Astrocyte of the cerebellum (primary cell): ENCODE measurements at regions not wholly inside any gene's neighbourhood (a gene's known extent, or its start where the extent isn't known, plus 50 kb on each side); places are given as distances from the start of the nearest gene placed in this dataset.

Experiments used
- DNase-seq: peaks from one replicate; pipeline ENCODE4 v3.0.0-alpha.2; 2011; ENCODE audit warnings: low read depth
- H3K4me3 ChIP-seq: 2 replicates; pipeline ENCODE4 v1.5.1; 2011; ENCODE audit warnings: mild to moderate bottlenecking, low read depth, low read length, moderate library complexity
- in situ Hi-C: cut with HindIII; loops from 2 replicates; pipeline ENCODE4 v1.10.0; 2017; ENCODE audit warnings: low sequenced_read_pairs
- TF ChIP-seq, protein P1 (sequence below): IDR thresholded peaks from 2 replicates; pipeline ENCODE4 v1.5.1; 2012; ENCODE audit warnings: low read length, low read depth, moderate library complexity, mild to moderate bottlenecking; ENCODE audit errors: missing control alignments

DNA sequence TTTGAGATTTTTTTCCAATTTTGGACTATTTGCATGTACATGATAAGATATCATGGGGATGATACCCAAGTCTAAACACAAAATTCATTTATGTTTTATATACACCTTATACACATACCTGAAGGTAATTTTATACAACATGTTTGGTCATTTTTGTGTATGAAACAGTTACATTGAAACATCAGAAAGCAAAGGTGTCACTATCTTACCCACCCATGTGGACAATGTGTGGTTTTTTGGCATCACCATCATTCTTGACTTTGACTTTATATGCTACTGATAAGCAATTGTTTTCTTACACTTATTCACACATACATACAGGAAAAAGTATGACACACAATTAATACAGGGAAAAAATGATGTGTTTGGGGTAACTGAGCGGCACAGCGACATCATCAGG lies 51.0 kb upstream of the ACVR1 start:
- TF ChIP-seq, protein P1, sequence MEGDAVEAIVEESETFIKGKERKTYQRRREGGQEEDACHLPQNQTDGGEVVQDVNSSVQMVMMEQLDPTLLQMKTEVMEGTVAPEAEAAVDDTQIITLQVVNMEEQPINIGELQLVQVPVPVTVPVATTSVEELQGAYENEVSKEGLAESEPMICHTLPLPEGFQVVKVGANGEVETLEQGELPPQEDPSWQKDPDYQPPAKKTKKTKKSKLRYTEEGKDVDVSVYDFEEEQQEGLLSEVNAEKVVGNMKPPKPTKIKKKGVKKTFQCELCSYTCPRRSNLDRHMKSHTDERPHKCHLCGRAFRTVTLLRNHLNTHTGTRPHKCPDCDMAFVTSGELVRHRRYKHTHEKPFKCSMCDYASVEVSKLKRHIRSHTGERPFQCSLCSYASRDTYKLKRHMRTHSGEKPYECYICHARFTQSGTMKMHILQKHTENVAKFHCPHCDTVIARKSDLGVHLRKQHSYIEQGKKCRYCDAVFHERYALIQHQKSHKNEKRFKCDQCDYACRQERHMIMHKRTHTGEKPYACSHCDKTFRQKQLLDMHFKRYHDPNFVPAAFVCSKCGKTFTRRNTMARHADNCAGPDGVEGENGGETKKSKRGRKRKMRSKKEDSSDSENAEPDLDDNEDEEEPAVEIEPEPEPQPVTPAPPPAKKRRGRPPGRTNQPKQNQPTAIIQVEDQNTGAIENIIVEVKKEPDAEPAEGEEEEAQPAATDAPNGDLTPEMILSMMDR = no peak
- no peak overlapping the region for H3K4me3 ChIP-seq
- in situ Hi-C loops = no loop called here

More for the DNA sequence above, 51.0 kb upstream of the ACVR1 start:
- no peak for DNase-seq
